D341Med (cell line): ENCODE measurements at regions not wholly inside any gene's neighbourhood (a gene's known extent, or its start where the extent isn't known, plus 50 kb on each side); places are given as distances from the start of the nearest gene placed in this dataset.

Experiments used
- DNase-seq: peaks from one replicate; pipeline ENCODE4 v3.0.0; 2012; ENCODE audit warnings: low spot score

- no peak for DNase-seq
These were observed 183.4 kb upstream of the CNR1 start for GRCh38 chr6:88349511-88349910.

GRCh38 chr6:88342336-88342735 lies 176.2 kb upstream of the CNR1 start:
- DNase-seq, result no peak

- DNase-seq, result no peak
These were observed 173.6 kb upstream of the CNR1 start for GRCh38 chr6:88339761-88340160.

GRCh38 chr6:88321306-88321705 lies 155.2 kb upstream of the CNR1 start:
- no peak for DNase-seq

- DNase-seq, result no peak
These were observed 145.4 kb upstream of the CNR1 start for GRCh38 chr6:88311561-88311960.

GRCh38 chr6:88304520-88304919 lies 138.4 kb upstream of the CNR1 start:
- DNase-seq, result no peak

- DNase-seq, result no peak
These were observed 136.7 kb upstream of the CNR1 start for GRCh38 chr6:88302769-88303225.

GRCh38 chr6:88301888-88302768 lies 136.0 kb upstream of the CNR1 start:
- no peak for DNase-seq

- no peak for DNase-seq
These were observed 135.1 kb upstream of the CNR1 start for GRCh38 chr6:88301256-88301655.

GRCh38 chr6:88298066-88298845 lies 132.1 kb upstream of the CNR1 start:
- DNase-seq, result no peak

- DNase-seq, result no peak
These were observed 130.5 kb upstream of the CNR1 start for GRCh38 chr6:88296694-88297093.

GRCh38 chr6:88295663-88296062 lies 129.5 kb upstream of the CNR1 start:
- no peak for DNase-seq

- DNase-seq, result no peak
These were observed 128.6 kb upstream of the CNR1 start for GRCh38 chr6:88294702-88295101.

GRCh38 chr6:88290411-88290810 lies 124.3 kb upstream of the CNR1 start:
- no peak for DNase-seq

- DNase-seq, result no peak
These were observed 121.5 kb upstream of the CNR1 start for GRCh38 chr6:88287696-88288095.

GRCh38 chr6:88276331-88276730 lies 110.2 kb upstream of the CNR1 start:
- no peak for DNase-seq

GRCh38 chr6:88268508-88268907 lies 102.4 kb upstream of the CNR1 start:
- no peak for DNase-seq

GRCh38 chr6:88266126-88266525 lies 100.0 kb upstream of the CNR1 start:
- no peak for DNase-seq

- no peak for DNase-seq
These were observed 97.4 kb upstream of the CNR1 start for GRCh38 chr6:88263591-88263990.

- no peak for DNase-seq
These were observed 96.2 kb upstream of the CNR1 start for GRCh38 chr6:88262332-88262731.

- DNase-seq, result no peak
These were observed 85.2 kb upstream of the CNR1 start for GRCh38 chr6:88251301-88251700.

- DNase-seq, result no peak
These were observed 82.7 kb upstream of the CNR1 start for GRCh38 chr6:88248709-88249321.

- peak; percentile 56 for DNase-seq
These were observed 80.5 kb upstream of the CNR1 start for GRCh38 chr6:88246654-88247053.
